Nucleus accumbens (tissue), 56 donors: ENCODE measurements at regions not wholly inside any gene's neighbourhood (a gene's known extent, or its start where the extent isn't known, plus 50 kb on each side); places are given as distances from the start of the nearest gene placed in this dataset.
"Not testable (repeated sequence)": the region's sequence is repeated elsewhere in the genome, so short reads cannot be mapped to it uniquely, and the experiment has no call there.

ENCODE experiments used
- DNase-seq, 56 donors: peaks; one replicate each; lab custom pipeline; 2025; lab: John Stamatoyannopoulos, UW

GRCh38 chr13:42474954-42475353 lies 99.0 kb upstream of the TNFSF11 start:
- DNase-seq = no peak

GRCh38 chr13:42477596-42478190 lies 96.3 kb upstream of the TNFSF11 start:
- peak in 12 of 56 donors; percentile 1 to 46 (median 6) for DNase-seq

- DNase-seq = no peak
Measured at GRCh38 chr13:42478531-42479156, 95.3 kb upstream of the TNFSF11 start.

- DNase-seq = no peak
Measured at GRCh38 chr13:42484386-42484785, 89.6 kb upstream of the TNFSF11 start.

- no peak for DNase-seq
Measured at GRCh38 chr13:42485272-42485671, 88.7 kb upstream of the TNFSF11 start.

GRCh38 chr13:42486711-42487198 lies 87.2 kb upstream of the TNFSF11 start:
- no peak for DNase-seq

- DNase-seq = no peak
Measured at GRCh38 chr13:42487221-42487620, 86.7 kb upstream of the TNFSF11 start.

- DNase-seq = no peak
Measured at GRCh38 chr13:42490676-42491075, 83.3 kb upstream of the TNFSF11 start.

GRCh38 chr13:42492372-42492920 lies 81.5 kb upstream of the TNFSF11 start:
- no peak for DNase-seq

- no peak for DNase-seq
Measured at GRCh38 chr13:42494157-42494556, 79.8 kb upstream of the TNFSF11 start.

GRCh38 chr13:42495255-42495654 lies 78.7 kb upstream of the TNFSF11 start:
- no peak for DNase-seq

GRCh38 chr13:42495751-42496150 lies 78.2 kb upstream of the TNFSF11 start:
- no peak for DNase-seq

- not testable (repeated sequence) for DNase-seq
Measured at GRCh38 chr13:42496926-42497554, 76.9 kb upstream of the TNFSF11 start.

- no peak for DNase-seq
Measured at GRCh38 chr13:42497798-42498197, 76.2 kb upstream of the TNFSF11 start.

GRCh38 chr13:42498521-42498920 lies 75.4 kb upstream of the TNFSF11 start:
- no peak for DNase-seq
